Thyroid gland (tissue), 4 donors: ENCODE measurements at regions not wholly inside any gene's neighbourhood (a gene's known extent, or its start where the extent isn't known, plus 50 kb on each side); places are given as distances from the start of the nearest gene placed in this dataset.

Experiments
- CTCF ChIP-seq, 6 experiments: fragments of 200-600 bp in 3 of 6; fragments of 450-650 bp in 3 of 6; sonication (generic) in 3 of 6; IDR thresholded peaks; one replicate each; pipeline ENCODE4 v1.5.1; 2016 to 2019; ENCODE audit warnings: antibody characterized with exemption in 6 of 6, mild to moderate bottlenecking in 2 of 6, inconsistent platforms in 1 of 6, moderate library complexity in 1 of 6
- POLR2A ChIP-seq, 2 donors: fragments of 450-650 bp; IDR thresholded peaks; one replicate each; pipeline ENCODE4 v1.6.1; 2017; ENCODE audit warnings: antibody characterized with exemption in 2 of 2, mild to moderate bottlenecking in 2 of 2, moderate library complexity in 1 of 2

- no peak for TF ChIP-seq POLR2A (IDR thresholded peaks at IDR 0.05)
- TF ChIP-seq CTCF (IDR thresholded peaks at IDR 0.05), result no peak
Observed at GRCh38 chr2:64291181-64291580, 147.0 kb upstream of the PELI1 start.
